RCC 7860 (cell line): ENCODE measurements at regions not wholly inside any gene's neighbourhood (a gene's known extent, or its start where the extent isn't known, plus 50 kb on each side); places are given as distances from the start of the nearest gene placed in this dataset.
"Not testable (repeated sequence)": the region's sequence is repeated elsewhere in the genome, so short reads cannot be mapped to it uniquely, and the experiment has no call there.

ENCODE experiments used
- DNase-seq: peaks from one replicate; pipeline ENCODE4 v3.0.0-alpha.2; 2015; ENCODE audit warnings: low spot score
- FAIRE-seq: peaks from 2 replicates; lab custom pipeline; 2012; peaks lifted over from hg19 to GRCh38; lab: Jason Lieb, UNC

DNA sequence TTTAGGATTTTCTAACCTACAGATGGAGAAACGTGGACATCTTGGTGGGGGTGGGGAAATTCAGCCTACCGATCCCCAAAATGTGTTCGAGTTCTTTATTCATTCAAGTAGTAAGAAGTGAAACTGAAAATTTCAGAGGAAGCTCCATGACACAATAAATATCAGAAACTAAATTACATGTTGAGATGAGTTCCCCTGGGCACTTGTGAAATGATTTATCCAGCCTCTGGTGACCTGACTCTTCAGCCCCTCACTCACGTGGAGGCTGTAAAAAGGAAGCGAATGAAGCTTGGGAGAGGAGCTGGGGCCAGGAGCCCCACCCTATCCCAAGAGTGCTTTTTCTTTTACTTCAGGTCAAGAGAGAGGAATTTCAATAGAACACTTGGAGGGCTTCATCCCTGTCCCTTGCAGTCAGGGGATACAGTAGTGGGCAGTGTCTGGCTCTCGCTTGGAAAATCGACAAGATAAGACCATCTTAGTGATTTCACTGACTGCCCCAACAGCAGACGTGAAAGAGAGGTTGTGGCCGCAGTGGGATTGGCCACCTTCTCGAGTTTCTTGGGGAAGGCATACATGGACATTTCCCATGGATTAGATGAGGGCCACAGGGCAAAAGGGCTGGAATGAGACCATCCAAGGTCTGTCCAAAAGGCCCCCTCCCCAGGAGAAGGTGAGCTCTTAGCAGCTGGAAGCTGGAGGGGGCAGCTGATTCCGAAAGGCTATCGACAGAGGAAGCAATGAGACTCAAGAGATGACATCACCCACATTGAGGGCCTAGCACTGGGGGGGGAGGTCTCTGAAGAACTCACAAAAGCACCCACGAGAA, 76.8 kb upstream of the SH3PXD2B start:
- DNase-seq, result no peak
- no peak for FAIRE-seq

DNA sequence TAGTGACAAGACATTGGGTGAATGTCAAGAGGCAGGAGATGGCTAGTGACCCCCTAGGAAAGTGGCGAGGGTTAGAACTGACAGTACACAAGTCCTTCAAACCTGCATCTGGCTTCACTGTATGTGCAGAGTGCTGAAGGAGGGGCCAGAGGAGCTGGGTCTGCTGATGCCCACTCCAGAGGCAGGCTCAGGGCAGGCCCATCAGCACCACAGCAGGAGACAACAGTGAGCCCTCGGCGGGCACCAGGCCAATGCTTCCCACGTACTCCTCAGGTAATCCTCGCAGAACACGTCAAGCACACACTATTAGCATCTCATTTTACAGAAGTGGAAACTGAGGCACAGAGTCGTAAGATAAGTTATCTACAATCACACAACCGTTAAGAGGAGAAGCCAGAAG, 76.1 kb upstream of the SH3PXD2B start:
- no peak for DNase-seq
- no peak for FAIRE-seq

DNA sequence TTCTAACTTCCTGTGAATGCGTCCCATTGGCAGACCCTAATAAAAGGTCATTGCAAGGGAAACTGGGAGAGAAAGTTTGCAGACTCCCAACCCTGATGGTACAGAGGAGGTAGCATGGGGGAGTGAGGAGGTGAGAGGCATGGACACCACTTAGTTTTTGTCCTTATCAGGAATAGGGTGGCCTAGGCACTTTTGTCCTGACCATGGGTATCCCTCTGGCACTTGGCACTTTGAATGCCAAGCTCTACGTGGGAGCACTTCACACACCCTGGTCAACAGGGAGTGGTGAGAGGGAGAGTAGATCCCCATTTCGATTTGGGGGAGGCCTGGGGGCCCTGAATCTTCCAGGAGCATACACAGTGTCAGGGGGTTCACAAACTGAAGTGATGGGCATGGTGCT, 75.6 kb upstream of the SH3PXD2B start:
- no peak for FAIRE-seq
- DNase-seq, result no peak

DNA sequence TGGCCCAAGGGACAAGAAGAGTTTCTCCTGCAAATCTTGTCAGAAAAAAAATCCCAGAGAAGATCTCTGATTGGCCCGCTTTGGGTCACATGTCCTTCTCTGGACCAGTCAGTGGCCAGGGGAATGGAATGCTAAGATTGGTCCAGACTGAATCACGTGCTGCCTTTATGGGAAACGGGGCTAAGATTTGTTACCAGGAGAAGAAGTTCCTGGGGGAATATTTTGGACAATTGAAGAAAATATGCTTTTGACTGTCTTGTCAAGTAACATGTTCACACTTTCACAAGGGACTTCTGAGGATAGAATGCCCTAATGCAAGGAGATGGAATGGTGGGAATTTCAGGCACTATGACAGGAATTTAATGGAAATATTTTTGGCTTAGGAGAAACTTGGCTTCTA, 74.1 kb upstream of the SH3PXD2B start:
- no peak for DNase-seq
- no peak for FAIRE-seq

DNA sequence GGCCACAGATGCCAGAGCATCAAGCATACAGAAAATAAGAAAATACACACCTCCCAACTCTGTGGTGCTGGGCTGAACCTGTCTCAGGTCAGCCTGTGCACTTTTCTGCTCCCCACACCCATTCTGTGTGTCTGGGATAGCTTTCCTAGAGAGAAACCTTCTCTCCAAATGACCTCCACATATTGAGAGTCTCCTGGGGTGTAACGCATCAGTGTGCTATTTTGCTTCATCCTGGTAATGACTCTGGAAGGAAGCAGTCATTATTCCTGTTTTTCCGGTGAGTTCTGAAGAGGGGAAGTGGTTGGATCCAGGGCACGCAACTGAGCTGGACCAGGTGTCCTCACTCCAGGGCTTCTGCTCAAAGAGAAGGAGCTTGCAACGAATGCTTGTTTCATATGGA, 73.2 kb upstream of the SH3PXD2B start:
- FAIRE-seq (no peak), DNase-seq (no peak)

DNA sequence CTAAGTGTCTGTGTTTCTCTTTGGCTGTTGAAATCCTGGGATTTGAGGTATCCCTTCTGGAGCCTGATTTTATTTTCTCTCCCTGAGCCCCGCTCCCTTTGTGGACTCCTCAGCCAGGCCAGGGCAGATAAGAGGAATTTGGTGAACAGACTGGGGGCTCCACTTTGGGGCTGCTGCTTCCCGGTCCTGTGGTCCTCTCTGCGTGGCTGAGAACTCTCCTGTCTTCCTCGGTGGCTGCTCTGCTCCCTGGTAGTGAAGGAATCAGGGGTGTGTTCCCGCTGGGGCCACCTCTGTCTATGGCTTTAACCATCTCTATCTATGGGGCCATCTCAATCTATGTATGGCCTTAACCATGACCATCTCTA, 71.7 kb upstream of the SH3PXD2B start:
- no peak for FAIRE-seq
- DNase-seq, result no peak

DNA sequence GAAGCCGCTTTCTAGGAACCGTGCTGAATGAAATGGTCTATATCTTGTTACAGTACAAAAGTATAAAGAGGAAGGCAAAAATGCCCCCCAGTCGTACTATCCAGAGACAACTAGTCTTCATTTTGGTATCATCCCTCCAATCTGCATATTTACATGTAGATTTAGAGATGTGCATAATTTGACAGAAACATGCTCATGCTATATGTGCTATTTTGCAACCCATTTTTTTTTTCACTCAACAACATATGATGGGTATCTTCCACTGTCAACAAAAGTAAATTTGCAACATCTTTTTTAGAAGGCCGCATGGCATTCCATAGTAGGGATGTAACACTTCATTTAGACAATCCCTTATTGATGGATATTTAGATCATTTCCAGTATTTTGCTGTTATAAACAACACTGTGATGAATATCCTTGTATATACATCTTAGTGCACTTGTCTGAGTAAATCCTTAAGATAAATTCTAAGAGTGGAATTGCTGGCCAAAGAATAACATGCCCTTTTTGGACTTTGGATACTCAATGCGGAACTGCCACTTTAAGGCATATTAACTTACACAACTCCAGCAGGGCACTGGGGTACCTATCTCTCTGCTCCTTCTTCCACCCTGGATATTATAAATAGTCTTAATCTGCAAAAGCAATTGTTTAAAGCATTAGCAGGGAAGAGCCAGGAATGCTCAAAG, 71.1 kb upstream of the SH3PXD2B start:
- DNase-seq (no peak), FAIRE-seq (no peak)

DNA sequence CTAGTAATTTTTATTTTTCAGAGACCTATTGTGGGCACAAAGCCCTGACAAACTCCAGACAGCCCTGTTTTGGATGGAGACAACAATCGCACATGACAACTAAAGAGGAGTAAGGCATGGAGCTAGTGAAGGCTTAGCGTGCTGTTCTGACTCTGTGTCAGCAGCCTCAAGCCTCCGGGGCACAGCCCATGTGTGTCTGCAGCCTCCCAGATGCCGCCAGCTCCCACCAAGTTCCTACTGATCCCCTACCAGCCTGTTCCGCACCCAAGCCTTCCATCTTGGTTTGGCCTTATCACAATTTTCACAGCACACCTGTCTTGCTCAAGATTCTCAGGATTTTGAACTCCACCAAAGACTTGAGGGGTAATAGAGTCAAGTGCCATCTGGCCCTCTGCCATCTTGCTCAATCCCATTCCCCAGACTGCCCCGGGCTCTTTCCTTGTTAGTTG, 70.3 kb upstream of the SH3PXD2B start:
- FAIRE-seq, result no peak
- no peak for DNase-seq

DNA sequence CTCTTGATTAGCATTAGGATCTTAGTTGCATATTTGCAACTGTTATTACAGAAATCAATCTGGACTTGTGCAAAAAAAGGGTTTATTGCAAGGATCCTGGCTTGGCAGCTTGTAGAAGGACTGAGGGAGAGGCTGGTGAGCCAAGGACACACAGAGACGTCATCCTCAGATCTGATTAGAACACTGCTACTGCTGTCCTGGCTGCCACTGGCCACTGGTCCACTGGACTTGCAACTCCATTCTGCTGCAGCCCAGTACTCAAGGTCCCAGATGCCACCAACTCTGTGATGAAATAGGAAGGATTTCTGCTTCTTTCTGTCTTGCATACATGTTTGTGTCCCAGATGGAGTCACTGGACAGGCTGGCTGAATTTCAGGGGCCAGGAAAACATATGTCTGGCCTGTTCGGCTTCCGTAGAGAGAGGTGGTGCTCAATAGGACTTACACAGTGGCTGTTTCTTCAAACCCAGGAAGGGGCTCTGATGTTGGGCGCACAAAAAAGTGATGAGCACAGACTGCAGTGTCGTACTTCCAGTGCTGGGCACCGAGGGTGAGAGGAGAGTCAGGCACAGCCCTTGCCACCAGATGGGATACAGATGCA, 68.9 kb upstream of the SH3PXD2B start:
- DNase-seq (no peak), FAIRE-seq (no peak)

DNA sequence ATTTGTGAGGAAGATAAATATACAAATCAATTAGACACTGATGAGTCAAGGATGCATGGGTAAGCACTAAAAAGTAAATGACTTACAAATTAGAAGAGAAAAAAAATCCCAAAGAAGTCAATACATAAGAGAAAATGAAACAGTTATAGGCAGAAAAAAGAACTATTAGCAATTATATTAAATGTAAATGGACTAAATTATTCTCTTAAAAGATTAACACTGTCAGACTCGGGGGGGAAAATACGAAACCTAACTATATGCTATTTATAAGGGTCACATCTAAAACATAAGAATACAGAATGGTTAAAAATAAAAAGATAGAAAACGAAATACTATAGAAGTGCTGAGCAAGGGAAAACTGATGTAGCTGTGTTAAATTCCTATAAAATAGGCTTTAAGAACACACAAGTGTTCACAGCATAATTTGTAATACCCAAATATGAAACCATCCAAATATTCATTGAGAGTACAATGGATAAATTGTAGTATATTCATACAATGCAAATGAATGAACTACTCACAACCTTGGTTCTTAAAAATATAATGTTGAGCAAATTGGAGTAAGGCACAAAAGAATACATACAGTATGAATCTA, 67.1 kb upstream of the SH3PXD2B start:
- DNase-seq, result no peak
- no peak for FAIRE-seq

DNA sequence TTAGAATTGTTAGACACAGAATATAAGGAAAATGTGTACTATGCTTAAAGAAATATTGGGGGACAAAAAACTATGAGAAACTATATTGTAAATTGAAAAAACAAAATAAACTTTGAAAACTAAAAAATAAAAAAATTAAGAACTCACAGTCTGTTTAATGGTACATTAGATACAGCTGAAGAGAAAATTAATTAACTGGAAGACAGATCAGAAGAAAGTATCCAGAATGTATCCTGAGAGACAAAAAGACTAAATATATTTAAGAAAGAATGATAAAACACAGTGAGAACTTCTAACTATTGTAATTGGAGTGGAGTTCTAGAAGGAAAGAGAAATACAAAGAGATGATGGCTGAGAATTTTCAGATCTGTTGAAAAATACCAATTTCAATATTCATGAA, 57.6 kb upstream of the SH3PXD2B start:
- FAIRE-seq (no peak), DNase-seq (no peak)

DNA sequence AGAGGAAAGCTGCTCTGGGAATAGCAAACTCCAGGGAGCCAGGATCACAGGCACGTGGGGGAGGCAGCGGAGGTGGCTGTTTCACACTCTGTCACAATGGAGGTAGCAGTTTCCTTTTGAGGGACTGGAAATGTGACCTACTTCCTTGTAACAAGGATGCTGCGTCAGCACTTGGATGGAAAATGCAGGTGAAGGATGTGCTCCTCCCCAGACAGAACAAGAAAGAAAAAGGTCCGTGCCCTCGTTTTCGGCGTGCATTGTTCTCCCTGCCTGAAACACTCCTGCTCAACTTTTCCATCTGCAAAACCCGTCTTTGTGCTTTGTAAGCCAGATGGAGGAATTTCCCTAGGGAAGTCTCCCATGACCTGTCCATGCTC, 55.1 kb upstream of the SH3PXD2B start:
- no peak for DNase-seq
- no peak for FAIRE-seq

DNA sequence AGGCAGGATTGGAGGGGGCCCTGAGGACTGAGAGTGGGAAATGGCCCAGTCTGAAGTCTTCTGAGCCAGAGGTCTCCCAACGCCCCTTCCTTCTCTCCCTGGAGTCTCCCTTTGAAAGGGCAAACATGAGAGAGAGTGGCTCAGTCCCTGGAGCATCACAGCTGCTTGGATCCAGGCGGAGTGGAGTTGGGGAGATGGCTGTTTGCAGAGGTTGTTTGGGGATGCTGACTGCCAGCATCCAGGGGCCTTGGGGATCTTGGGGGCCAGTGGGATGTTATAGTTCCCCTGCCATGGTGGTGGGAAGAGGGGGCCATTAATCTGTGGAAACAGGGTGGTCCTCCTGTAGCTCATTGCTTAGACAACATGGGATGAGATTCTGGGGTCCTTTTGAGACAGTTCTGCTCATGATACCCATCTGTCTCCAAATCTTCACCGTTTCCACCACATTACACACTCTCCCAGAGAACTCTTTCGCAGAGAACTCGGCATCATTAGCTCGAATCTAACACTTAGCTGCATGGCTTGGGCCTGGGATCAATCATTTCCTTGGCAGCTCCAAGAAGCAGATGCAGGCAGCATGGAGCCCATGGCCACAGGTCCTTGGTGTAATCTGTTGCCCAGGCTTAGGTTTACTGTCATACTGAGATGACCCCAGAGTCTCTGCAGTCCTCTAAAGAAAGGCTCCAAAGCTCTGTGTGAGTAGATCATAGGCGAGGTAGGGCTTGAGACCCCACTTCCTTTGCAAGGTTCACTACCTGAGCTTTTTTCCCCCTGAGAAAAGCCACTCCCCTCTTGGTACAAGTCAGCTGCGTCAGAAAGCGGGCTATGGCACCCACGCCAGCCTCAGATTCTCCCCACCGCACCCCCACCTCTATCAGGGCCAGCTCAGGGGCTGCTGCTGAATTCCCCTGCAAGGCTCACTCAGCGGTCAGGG, 54.4 kb upstream of the SH3PXD2B start:
- FAIRE-seq (no peak), DNase-seq (no peak)

DNA sequence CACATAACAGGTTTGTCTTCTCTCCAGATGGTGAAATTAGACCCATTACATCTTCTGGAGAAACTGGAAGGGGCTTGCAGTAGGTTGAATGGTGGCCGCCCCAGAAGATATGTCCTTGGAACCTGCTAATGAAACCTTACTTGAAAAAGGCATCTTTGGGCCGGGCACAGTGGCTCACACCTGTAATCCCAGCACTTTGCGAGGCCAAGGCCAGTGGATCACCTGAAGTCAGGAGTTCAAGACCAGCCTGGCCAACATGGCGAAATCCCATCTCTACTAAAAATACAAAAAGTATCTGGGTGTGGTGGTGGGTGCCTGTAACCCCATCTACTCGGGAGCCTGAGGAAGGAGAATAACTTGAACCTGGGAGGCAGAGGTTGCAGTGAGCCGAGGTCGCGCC, 53.2 kb upstream of the SH3PXD2B start:
- FAIRE-seq, DNase-seq: not testable (repeated sequence)

DNA sequence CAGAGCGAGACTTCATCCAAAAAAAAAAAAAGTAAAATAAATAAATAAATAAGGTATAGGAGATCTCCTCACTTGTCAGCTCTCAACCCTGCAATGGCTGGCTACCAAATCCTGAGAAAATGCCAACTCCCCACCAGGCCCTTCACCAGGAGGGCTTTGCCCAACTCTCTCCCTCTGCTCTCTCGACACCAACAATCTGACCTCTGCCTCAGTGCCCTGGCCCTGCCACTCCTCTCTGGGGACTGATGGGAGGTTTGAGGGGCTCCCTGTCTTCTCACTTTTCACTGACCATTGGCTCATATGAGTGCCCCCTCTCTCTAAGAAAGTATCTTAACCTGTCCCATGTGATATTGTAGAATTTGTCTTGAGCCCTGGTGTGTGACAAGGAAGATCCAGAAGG, 52.6 kb upstream of the SH3PXD2B start:
- no peak for DNase-seq
- no peak for FAIRE-seq

DNA sequence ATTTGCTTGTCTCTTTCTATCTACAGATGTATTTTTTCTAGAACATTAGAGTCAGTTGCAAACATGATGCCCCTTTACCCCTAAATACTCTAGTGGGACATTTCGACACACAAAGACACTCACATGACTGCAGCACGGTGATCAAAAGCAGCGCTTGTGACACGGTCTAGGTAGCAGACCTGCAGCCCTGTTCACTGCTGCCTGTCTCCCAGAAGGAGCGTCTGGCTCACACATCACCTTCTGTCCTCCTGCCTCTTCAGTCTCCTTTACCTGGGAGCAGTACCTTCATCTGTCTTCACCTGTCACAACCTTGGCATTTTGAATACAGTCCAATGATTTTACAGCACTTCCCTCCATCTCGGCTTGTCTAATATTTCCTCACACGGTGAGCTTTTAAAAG, 51.9 kb upstream of the SH3PXD2B start:
- no peak for FAIRE-seq
- DNase-seq, result no peak

DNA sequence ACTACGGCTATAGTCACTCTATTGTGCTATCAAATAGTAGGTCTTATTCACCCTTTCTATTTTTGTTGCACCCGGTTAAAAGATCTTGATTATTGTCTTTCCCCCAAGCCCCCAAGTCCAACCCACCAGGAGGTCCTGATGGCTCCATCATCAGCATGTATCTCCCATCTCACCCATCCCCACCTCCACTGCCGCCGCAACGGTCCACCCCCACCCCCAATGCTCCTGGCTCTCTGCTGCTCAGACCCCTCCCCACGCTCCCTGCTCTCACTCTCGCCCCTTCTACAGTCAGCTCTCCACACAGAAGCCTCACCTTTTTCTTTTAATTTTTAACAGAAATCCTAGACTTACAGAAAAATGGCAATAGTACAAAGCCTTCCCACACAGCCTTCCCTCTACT, 51.5 kb upstream of the SH3PXD2B start:
- FAIRE-seq (no peak), DNase-seq (no peak)

DNA sequence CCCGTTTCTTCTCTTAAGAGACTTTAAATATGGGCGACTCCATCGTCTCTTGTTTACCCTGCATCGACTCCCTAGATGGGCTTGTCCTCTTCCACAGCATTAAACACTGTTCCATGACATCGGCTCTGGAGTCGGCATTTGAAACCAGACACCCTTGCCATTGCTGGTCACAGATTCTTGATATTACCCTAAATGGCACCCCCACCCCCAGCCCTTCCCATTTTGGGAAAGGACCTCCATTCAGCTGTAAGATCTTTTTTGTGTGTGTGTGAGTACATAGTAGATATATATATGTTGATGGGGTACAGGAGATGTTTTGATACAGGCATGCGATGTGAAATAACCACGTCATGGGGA, 51.1 kb upstream of the SH3PXD2B start:
- no peak for DNase-seq
- no peak for FAIRE-seq

DNA sequence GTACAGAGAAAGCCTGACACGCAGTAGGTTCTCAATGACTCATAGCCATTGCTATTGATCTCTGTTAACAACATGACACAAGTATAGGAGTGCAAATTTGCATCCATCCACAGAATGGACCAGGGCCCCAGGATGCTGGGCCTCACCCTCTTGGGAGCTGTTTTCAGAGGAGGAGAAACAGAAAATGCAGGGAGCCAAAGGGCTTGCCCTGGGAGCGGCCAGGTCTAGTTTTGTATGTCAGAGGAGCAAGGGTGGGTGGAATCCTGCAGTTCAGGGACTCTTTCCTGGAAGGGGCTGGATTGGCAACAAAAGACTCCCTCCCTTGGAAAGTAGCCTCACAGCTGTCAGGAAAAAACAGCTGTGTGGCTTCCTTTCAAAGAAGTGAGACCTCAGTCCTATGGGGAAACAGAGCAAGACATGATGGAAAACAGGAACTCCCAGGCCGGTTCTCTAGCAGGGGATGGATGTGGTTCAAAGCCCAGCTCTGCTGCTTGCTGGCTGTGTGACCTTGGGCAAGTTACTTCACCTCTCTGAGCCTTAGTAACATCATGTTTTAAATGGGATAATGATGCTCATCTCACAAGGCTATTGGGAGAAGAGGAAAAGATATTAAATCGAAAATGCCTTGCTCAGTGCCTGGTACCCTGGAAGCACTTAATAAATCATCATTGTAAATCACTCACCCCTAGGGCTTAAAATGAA, 50.5 kb upstream of the SH3PXD2B start:
- DNase-seq, result no peak
- no peak for FAIRE-seq
